ENCODE measurements at regions not wholly inside any gene's neighbourhood (a gene's known extent, or its start where the extent isn't known, plus 50 kb on each side); places are given as distances from the start of the nearest gene placed in this dataset.

DNA sequence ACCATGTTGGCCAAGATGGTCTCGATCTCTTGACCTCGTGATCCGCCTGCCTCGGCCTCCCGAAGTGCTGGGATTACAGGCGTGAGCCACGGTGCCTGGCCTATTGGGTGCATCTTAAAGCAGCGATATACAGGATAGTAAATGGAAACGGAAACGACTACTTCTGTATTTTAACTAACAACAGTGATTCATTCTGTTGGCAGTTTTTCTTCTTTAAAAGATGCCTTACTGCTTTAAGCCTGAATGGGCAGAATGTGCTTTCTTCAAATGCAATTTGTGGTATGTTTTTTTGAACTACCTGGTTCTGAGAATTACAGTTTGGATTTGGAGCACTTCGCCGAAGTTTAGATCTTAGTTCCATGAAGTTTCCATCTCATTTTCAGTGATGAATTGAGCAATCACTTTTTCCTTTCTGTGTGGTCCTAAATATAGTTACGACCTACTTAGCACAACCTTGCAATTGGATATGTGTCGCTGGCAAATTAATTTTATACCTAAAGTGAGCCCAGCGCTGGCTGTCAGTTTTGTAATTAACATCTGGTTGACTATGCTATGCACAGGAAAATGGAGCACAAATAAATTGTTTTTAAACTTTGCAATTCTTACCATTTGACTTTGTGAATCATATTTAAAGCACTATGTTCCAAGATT is 53.6 kb upstream of the EIF5 start:
- Histone ChIP-seq H3K4ac (replicated peaks; ENCODE audit: insufficient read length, low read depth, low read length) (no peak overlapping the region), H3K14ac (ENCODE audit: insufficient read length) (no peak overlapping the region), H3K27ac (ENCODE audit: low read depth, low read length) (no peak overlapping the region), H2BK12ac (ENCODE audit: low read depth, low read length) (no peak overlapping the region), H4K91ac (replicated peaks; ENCODE audit: insufficient read length, low read length) (no peak overlapping the region), H3K9ac (replicated peaks in 1 of 4; ENCODE audit: extremely low read depth in 1 of 4, low read depth in 3 of 4, low read length in 3 of 4) (no peak overlapping the region), H3K23me2 (ENCODE audit: low read depth, low read length) (peaks cover 7% of the 10 kb centered on the region; the same call in 1 of the 2 replicates), H3K27me3 (replicated peaks in 1 of 4; ENCODE audit: control insufficient read depth in 3 of 4, extremely low read depth in 1 of 4, insufficient read depth in 3 of 4, low read length in 3 of 4) (peaks cover 0 to 20% (median 11%) of the 10 kb centered on the region in 4 experiments; a peak in 5 of 7 replicates), H4K5ac (ENCODE audit: insufficient read length, low read depth, low read length) (no peak overlapping the region), H3K79me1 (ENCODE audit: low read depth, low read length) (no peaks in the 10 kb centered on the region), H2BK20ac (ENCODE audit: low read length) (no peak overlapping the region), H2BK120ac (replicated peaks; ENCODE audit: low read depth, low read length) (no peak overlapping the region), H2BK15ac (ENCODE audit: low read length) (no peak overlapping the region), H3K4me3 (ENCODE audit: extremely low read depth in 1 of 4, insufficient read depth in 2 of 4, low read depth in 3 of 4, low read length in 4 of 4) (no peak overlapping the region), H3K56ac (replicated peaks; ENCODE audit: insufficient read length, low read depth, low read length) (no peak overlapping the region), H3K4me1 (replicated peaks in 1 of 4; ENCODE audit: control insufficient read depth in 3 of 4, insufficient read depth in 4 of 4, low read length in 3 of 4) (peaks cover 5 to 26% (median 15%) of the 10 kb centered on the region in 4 experiments), H4K8ac (ENCODE audit: extremely low read depth, insufficient read depth, low read length) (no peak overlapping the region), H3K9me3 (ENCODE audit: insufficient read depth in 2 of 2, low read depth in 1 of 2, low read length in 1 of 2) (no peaks in the 10 kb centered on the region), H2BK5ac (ENCODE audit: low read depth, low read length) (no peak overlapping the region), H3K23ac (ENCODE audit: insufficient read length) (no peak overlapping the region), H3K18ac (ENCODE audit: extremely low read depth, low read length) (no peak overlapping the region), H2AK5ac (ENCODE audit: low read depth, low read length) (no peak overlapping the region), H3K4me2 (ENCODE audit: insufficient read depth in 1 of 2, low read depth in 2 of 2, low read length in 2 of 2) (0 out of 4 replicates have a peak overlapping the region, but pooled peaks have one; percentile 17 to 66), H2AFZ (ENCODE audit: low read length) (no peak overlapping the region), H4K20me1 (replicated peaks in 1 of 2; ENCODE audit: control insufficient read depth in 1 of 2, insufficient read depth in 2 of 2, low read length in 2 of 2) (no peaks in the 10 kb centered on the region), H3K36me3 (ENCODE audit: control insufficient read depth in 2 of 4, insufficient read depth in 4 of 4, low read length in 3 of 4) (no peaks in the 10 kb centered on the region), H3K79me2 (ENCODE audit: control insufficient read depth in 1 of 2, insufficient read depth in 2 of 2, low read length in 2 of 2) (no peaks in the 10 kb centered on the region)
- CTCF ChIA-PET (ENCODE audit: partially characterized antibody): interaction anchor here (0.6 to 3.8 kb wide), 8 partner anchors 10 to 545 kb away, joined by 3 to 31 read pairs (median 5); no protein-coding TSS in a partner anchor
- 85% methylated on average over 15 of the region's 15 CpGs; no CpG with 5 or more reads in 1 of the 2 experiments for WGBS, 2 experiments (ENCODE audit: extremely low coverage in 1 of 2, insufficient coverage in 1 of 2, insufficient read length in 1 of 2, insufficient replicate concordance in 2 of 2, low coverage in 1 of 2, low lambda C conversion rate in 2 of 2, missing lambda C conversion rate in 1 of 2)
- POLR2A ChIA-PET (ENCODE audit: partially characterized antibody): no interaction called here
- DNase-seq (ENCODE audit: low read depth in 1 of 2, low spot score in 2 of 2): peak in 1 of 2 experiments; percentile 39
- FAIRE-seq: no peak
- TF ChIP-seq SIN3A (conservative IDR thresholded peaks at IDR 0.05 in 1 of 2, IDR thresholded peaks at IDR 0.05 in 1 of 2; ENCODE audit: low read depth in 1 of 2, low read length in 2 of 2): no peak
- TF ChIP-seq RFX5 (IDR thresholded peaks at IDR 0.05; ENCODE audit: borderline replicate concordance, low read depth, low read length): no peak
- no peak for TF ChIP-seq HDAC6 (IDR thresholded peaks at IDR 0.05; ENCODE audit: low read depth, low read length)
- TF ChIP-seq GABPA (IDR thresholded peaks at IDR 0.05; ENCODE audit: borderline replicate concordance, insufficient read depth, low read length): no peak
- TF ChIP-seq SIX5 (IDR thresholded peaks at IDR 0.05; ENCODE audit: low read depth, low read length): no peak
- TF ChIP-seq JUND (IDR thresholded peaks at IDR 0.05; ENCODE audit: low read length): no peak
- no peak for TF ChIP-seq SIRT6 (IDR thresholded peaks at IDR 0.05; ENCODE audit: low read length)
- TF ChIP-seq TAF7 (optimal IDR thresholded peaks at IDR 0.05; ENCODE audit: borderline replicate concordance, low read depth, low read length): no peak
- TF ChIP-seq TAF1 (IDR thresholded peaks at IDR 0.05; ENCODE audit: low read depth, low read length): no peak
